ENCODE measurements at regions not wholly inside any gene's neighbourhood (a gene's known extent, or its start where the extent isn't known, plus 50 kb on each side); places are given as distances from the start of the nearest gene placed in this dataset.

DNA sequence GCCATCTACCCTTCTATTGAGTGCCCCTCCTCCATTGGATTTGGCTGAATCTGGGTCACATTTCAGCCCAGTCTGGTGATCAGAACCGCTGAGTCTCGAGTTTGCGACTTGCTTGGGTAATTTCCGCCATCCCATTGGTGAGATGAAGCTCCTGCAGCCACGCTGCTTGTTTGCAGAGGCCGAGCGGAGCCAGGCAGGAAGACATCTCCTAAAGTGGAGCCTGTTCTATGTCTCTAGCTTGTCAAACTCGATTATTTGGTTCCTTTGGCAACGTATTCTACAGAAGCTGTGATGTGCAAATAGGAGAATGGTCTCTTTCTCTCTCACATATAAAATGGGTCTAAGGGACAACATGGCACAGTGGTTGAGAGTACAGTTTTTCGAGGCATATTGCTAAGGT is 206.8 kb upstream of the PLXNA2 start:
- 85% methylated on average over 10 of the region's 10 CpGs for WGBS, 2 donors
- no peak for TF ChIP-seq POLR2A (IDR thresholded peaks at IDR 0.05)
- intact Hi-C loops (cut with DNase I; ENCODE audit: low total_unique reads): no loop called here
- no peak overlapping the region for H3K4me3 ChIP-seq (ENCODE audit: low read depth, poor library complexity, severe bottlenecking)
- DNase-seq (ENCODE audit: low spot score in 2 of 2): no peak

- 72 to 80% methylated on average over 3 of the region's 3 CpGs for WGBS, 2 donors
- DNase-seq (ENCODE audit: low spot score in 2 of 2): no peak
- H3K4me3 ChIP-seq (ENCODE audit: low read depth, poor library complexity, severe bottlenecking): no peak overlapping the region
- TF ChIP-seq POLR2A (IDR thresholded peaks at IDR 0.05): no peak
- TF ChIP-seq, protein P1, sequence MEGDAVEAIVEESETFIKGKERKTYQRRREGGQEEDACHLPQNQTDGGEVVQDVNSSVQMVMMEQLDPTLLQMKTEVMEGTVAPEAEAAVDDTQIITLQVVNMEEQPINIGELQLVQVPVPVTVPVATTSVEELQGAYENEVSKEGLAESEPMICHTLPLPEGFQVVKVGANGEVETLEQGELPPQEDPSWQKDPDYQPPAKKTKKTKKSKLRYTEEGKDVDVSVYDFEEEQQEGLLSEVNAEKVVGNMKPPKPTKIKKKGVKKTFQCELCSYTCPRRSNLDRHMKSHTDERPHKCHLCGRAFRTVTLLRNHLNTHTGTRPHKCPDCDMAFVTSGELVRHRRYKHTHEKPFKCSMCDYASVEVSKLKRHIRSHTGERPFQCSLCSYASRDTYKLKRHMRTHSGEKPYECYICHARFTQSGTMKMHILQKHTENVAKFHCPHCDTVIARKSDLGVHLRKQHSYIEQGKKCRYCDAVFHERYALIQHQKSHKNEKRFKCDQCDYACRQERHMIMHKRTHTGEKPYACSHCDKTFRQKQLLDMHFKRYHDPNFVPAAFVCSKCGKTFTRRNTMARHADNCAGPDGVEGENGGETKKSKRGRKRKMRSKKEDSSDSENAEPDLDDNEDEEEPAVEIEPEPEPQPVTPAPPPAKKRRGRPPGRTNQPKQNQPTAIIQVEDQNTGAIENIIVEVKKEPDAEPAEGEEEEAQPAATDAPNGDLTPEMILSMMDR (IDR thresholded peaks at IDR 0.05): no peak
- intact Hi-C loops (cut with DNase I; ENCODE audit: low total_unique reads): no loop called here
These were observed 211.6 kb upstream of the PLXNA2 start for GRCh38 chr1:208455821-208456220.

GRCh38 chr1:208456487-208456886 is 212.3 kb upstream of the PLXNA2 start:
- intact Hi-C loops (cut with DNase I; ENCODE audit: low total_unique reads): no loop called here
- no peak for TF ChIP-seq POLR2A (IDR thresholded peaks at IDR 0.05)
- TF ChIP-seq, protein P1 (IDR thresholded peaks at IDR 0.05): no peak
- no peak overlapping the region for H3K4me3 ChIP-seq (ENCODE audit: low read depth, poor library complexity, severe bottlenecking)
- WGBS, 2 donors: 89% methylated on average over 2 of the region's 2 CpGs
- no peak for DNase-seq (ENCODE audit: low spot score in 2 of 2)

GRCh38 chr1:208460823-208461222 is 216.6 kb upstream of the PLXNA2 start:
- TF ChIP-seq, protein P1 (IDR thresholded peaks at IDR 0.05): no peak
- DNase-seq (ENCODE audit: low spot score in 2 of 2): no peak
- no peak overlapping the region for H3K4me3 ChIP-seq (ENCODE audit: low read depth, poor library complexity, severe bottlenecking)
- WGBS, 2 donors: 64 to 80% methylated on average over 3 of the region's 3 CpGs
- intact Hi-C loops (cut with DNase I; ENCODE audit: low total_unique reads): no loop called here

- no peak for DNase-seq (ENCODE audit: low spot score in 2 of 2)
- TF ChIP-seq, protein P1 (IDR thresholded peaks at IDR 0.05): no peak
- no peak for TF ChIP-seq POLR2A (IDR thresholded peaks at IDR 0.05)
- WGBS, 2 donors: 86 to 91% methylated on average over 4 of the region's 4 CpGs
- intact Hi-C loops (cut with DNase I; ENCODE audit: low total_unique reads): no loop called here
- no peak overlapping the region for H3K4me3 ChIP-seq (ENCODE audit: low read depth, poor library complexity, severe bottlenecking)
These were observed 217.5 kb upstream of the PLXNA2 start for GRCh38 chr1:208461680-208462079.

DNA sequence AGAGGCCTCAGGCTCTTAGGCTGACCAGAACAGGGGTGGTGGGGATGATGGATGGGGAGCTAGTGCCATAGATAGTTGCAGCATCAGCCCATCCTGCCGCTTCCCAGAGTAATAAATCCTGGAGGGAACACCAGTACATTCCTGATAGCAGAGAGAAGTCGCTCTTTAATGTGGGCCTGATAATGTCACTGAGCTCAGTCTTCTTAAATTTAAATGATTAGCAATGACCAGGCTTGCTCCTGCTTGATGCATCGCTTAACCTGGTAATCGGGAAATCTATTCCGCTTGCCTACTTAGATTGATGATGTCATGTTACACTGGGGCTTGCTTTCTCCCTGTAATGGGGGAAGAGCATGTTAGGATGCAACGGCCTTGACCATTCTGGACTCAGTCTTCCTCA is 218.6 kb upstream of the PLXNA2 start:
- WGBS, 2 donors: 87% methylated on average over 6 of the region's 6 CpGs
- DNase-seq (ENCODE audit: low spot score in 2 of 2): no peak
- no peak overlapping the region for H3K4me3 ChIP-seq (ENCODE audit: low read depth, poor library complexity, severe bottlenecking)
- intact Hi-C loops (cut with DNase I; ENCODE audit: low total_unique reads): no loop called here
- TF ChIP-seq, protein P1 (IDR thresholded peaks at IDR 0.05): no peak
- TF ChIP-seq POLR2A (IDR thresholded peaks at IDR 0.05): no peak

Measured in lower leg skin (tissue), 4 donors.